ENCODE measurements at regions not wholly inside any gene's neighbourhood (a gene's known extent, or its start where the extent isn't known, plus 50 kb on each side); places are given as distances from the start of the nearest gene placed in this dataset.

DNA sequence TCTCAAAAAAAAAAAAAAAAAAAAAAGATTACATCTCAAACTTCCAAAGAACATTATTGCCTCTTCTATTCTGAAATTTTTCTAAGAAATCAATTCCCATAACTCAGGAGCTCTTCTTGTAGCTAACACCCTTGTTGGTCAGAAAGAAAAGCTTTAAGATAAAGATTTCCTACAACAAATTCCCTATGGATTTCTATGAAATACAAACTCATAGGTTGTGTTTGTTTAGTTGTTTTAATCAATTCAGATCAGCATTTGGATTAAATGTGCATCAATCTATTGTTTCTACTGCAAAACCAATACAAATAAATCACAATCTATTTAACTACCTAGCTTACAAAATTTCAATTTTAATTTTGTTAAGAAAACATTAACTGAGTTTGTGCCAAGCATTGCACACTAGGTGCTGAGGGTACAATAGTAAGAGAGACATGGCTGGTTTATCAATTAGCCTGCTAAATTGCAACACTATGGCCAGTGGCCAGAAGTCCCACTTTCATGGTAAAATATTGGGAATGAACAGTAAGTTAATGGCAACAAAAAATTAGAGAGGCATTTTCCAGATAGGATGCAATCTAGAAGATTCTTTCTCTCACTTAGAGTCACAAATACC is 80.2 kb upstream of the MYCN start:
- TF ChIP-seq, protein P1, sequence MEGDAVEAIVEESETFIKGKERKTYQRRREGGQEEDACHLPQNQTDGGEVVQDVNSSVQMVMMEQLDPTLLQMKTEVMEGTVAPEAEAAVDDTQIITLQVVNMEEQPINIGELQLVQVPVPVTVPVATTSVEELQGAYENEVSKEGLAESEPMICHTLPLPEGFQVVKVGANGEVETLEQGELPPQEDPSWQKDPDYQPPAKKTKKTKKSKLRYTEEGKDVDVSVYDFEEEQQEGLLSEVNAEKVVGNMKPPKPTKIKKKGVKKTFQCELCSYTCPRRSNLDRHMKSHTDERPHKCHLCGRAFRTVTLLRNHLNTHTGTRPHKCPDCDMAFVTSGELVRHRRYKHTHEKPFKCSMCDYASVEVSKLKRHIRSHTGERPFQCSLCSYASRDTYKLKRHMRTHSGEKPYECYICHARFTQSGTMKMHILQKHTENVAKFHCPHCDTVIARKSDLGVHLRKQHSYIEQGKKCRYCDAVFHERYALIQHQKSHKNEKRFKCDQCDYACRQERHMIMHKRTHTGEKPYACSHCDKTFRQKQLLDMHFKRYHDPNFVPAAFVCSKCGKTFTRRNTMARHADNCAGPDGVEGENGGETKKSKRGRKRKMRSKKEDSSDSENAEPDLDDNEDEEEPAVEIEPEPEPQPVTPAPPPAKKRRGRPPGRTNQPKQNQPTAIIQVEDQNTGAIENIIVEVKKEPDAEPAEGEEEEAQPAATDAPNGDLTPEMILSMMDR (IDR thresholded peaks at IDR 0.05): no peak
- no peak for TF ChIP-seq POLR2A (IDR thresholded peaks at IDR 0.05)

Data from body of pancreas (tissue), 4 donors.